Trophoblast cell (in vitro differentiated cells and primary cell): ENCODE measurements at regions not wholly inside any gene's neighbourhood (a gene's known extent, or its start where the extent isn't known, plus 50 kb on each side); places are given as distances from the start of the nearest gene placed in this dataset.
"Not testable (repeated sequence)": the region's sequence is repeated elsewhere in the genome, so short reads cannot be mapped to it uniquely, and the experiment has no call there.

Experiments used
- DNase-seq, 2 donors: peaks; one replicate each; pipeline ENCODE4 v3.0.0-alpha.2; 2016
- H2AFZ ChIP-seq: 2 replicates; pipeline ENCODE4 v1.6.1; 2013; ENCODE audit warnings: low read length, moderate library complexity, mild to moderate bottlenecking; ENCODE audit not compliant: insufficient read depth, poor library complexity
- H2AK5ac ChIP-seq: 2 replicates; pipeline ENCODE4 v1.6.1; 2013; ENCODE audit warnings: mild to moderate bottlenecking, low read length
- H2BK120ac ChIP-seq: 2 replicates; pipeline ENCODE4 v1.6.1; 2013; ENCODE audit warnings: low read length, mild to moderate bottlenecking, moderate library complexity; ENCODE audit not compliant: insufficient read depth, poor library complexity
- H2BK12ac ChIP-seq: 2 replicates; pipeline ENCODE4 v1.6.1; 2013; ENCODE audit warnings: mild to moderate bottlenecking, low read length, moderate library complexity
- H2BK5ac ChIP-seq: 2 replicates; pipeline ENCODE4 v1.6.1; 2013; ENCODE audit warnings: low read length, low read depth, moderate library complexity, mild to moderate bottlenecking; ENCODE audit not compliant: poor library complexity
- H3K14ac ChIP-seq: 2 replicates; pipeline ENCODE4 v1.6.1; 2013; ENCODE audit warnings: mild to moderate bottlenecking, low read length
- H3K18ac ChIP-seq: 2 replicates; pipeline ENCODE4 v1.6.1; 2013; ENCODE audit warnings: mild to moderate bottlenecking, low read length
- H3K23ac ChIP-seq: 2 replicates; pipeline ENCODE4 v1.6.1; 2013; ENCODE audit warnings: low read length
- H3K27ac ChIP-seq: 2 replicates; pipeline ENCODE4 v1.5.1; 2013; ENCODE audit warnings: low read depth, mild to moderate bottlenecking, inconsistent platforms, low read length, moderate library complexity
- H3K27me3 ChIP-seq: 2 replicates; pipeline ENCODE4 v1.6.1; 2013; ENCODE audit warnings: inconsistent platforms, mild to moderate bottlenecking, low read length, moderate library complexity; ENCODE audit not compliant: insufficient read depth
- H3K36me3 ChIP-seq, 2 experiments: 1 replicate in 1 of 2; 2 replicates in 1 of 2; pipeline ENCODE4 v1.6.1; 2013; ENCODE audit warnings: low read length in 2 of 2, mild to moderate bottlenecking in 2 of 2, moderate library complexity in 1 of 2; ENCODE audit not compliant: insufficient read depth in 2 of 2, control insufficient read depth in 1 of 2
- H3K4ac ChIP-seq: 2 replicates; pipeline ENCODE4 v1.6.1; 2013; ENCODE audit warnings: low read depth, mild to moderate bottlenecking, low read length, moderate library complexity
- H3K4me1 ChIP-seq, 2 experiments: 1 replicate in 1 of 2; 2 replicates in 1 of 2; pipeline ENCODE4 v1.6.1; 2013; ENCODE audit warnings: low read length in 2 of 2, mild to moderate bottlenecking in 2 of 2, moderate library complexity in 1 of 2; ENCODE audit not compliant: insufficient read depth in 2 of 2, control insufficient read depth in 1 of 2
- H3K4me2 ChIP-seq: 2 replicates; pipeline ENCODE4 v1.6.1; 2013; ENCODE audit warnings: inconsistent platforms, mild to moderate bottlenecking, low read length, moderate library complexity
- H3K4me3 ChIP-seq: 2 replicates; pipeline ENCODE4 v1.5.1; 2013; ENCODE audit warnings: mild to moderate bottlenecking, low read depth, low read length, inconsistent platforms
- H3K79me1 ChIP-seq: one replicate; pipeline ENCODE4 v1.6.1; 2013; ENCODE audit warnings: low read length
- H3K79me2 ChIP-seq: 2 replicates; pipeline ENCODE4 v1.6.1; 2013; ENCODE audit warnings: low read length, mild to moderate bottlenecking; ENCODE audit not compliant: control insufficient read depth, insufficient read depth, poor library complexity
- H3K9ac ChIP-seq: 2 replicates; pipeline ENCODE4 v1.6.1; 2013; ENCODE audit warnings: mild to moderate bottlenecking, low read length
- H3K9me3 ChIP-seq: 2 replicates; pipeline ENCODE4 v1.6.1; 2013; ENCODE audit warnings: low read depth, mild to moderate bottlenecking, control low read depth, inconsistent platforms, low read length; ENCODE audit not compliant: insufficient read depth
- H4K12ac ChIP-seq: 2 replicates; pipeline ENCODE4 v1.6.1; 2013; ENCODE audit warnings: low read depth, mild to moderate bottlenecking, low read length, moderate library complexity
- H4K8ac ChIP-seq: 2 replicates; pipeline ENCODE4 v1.6.1; 2013; ENCODE audit warnings: low read depth, mild to moderate bottlenecking, low read length, moderate library complexity
- H4K91ac ChIP-seq: one replicate; pipeline ENCODE4 v1.6.1; 2013; ENCODE audit warnings: low read depth, mild to moderate bottlenecking, low read length, moderate library complexity
- WGBS: extraction: QIAGEN DNeasy Blood & Tissue Kit; methylation state at CpG from one replicate; pipeline ENCODE4 v1.1.7; 2013; ENCODE audit warnings: missing lambda C conversion rate; ENCODE audit not compliant: insufficient read length, insufficient coverage; ENCODE audit errors: extremely low coverage; 5-methylcytosine and 5-hydroxymethylcytosine counted together

GRCh38 chr11:96580476-96581040 lies 190.7 kb downstream of the JRKL start:
- H4K12ac ChIP-seq, result no peak overlapping the region
- no peak overlapping the region for H3K18ac ChIP-seq
- H3K23ac ChIP-seq, result no peak overlapping the region
- H3K4me1 ChIP-seq, result no peaks in the 10 kb centered on the region
- no peak overlapping the region for H2BK120ac ChIP-seq
- no peaks in the 10 kb centered on the region for H3K79me1 ChIP-seq
- H3K36me3 ChIP-seq, result no peaks in the 10 kb centered on the region
- H4K8ac ChIP-seq, result no peak overlapping the region
- no peaks in the 10 kb centered on the region for H3K27me3 ChIP-seq
- no peak overlapping the region for H2AFZ ChIP-seq
- no peak overlapping the region for H3K4ac ChIP-seq
- no peak overlapping the region for H3K4me2 ChIP-seq
- no peak overlapping the region for H3K14ac ChIP-seq
- no peak overlapping the region for H4K91ac ChIP-seq
- H3K9ac ChIP-seq, result no peak overlapping the region
- H3K79me2 ChIP-seq, result no peaks in the 10 kb centered on the region
- H2AK5ac ChIP-seq, result no peak overlapping the region
- DNase-seq, result no peak
- no peak overlapping the region for H3K4me3 ChIP-seq
- no peak overlapping the region for H3K27ac ChIP-seq
- no peaks in the 10 kb centered on the region for H3K9me3 ChIP-seq
- H2BK5ac ChIP-seq, result no peak overlapping the region
- H2BK12ac ChIP-seq, result no peak overlapping the region
- no CpG with 5 or more reads among the region's 5 CpGs for WGBS

GRCh38 chr11:96585944-96586880 lies 196.4 kb downstream of the JRKL start:
- H3K79me2 ChIP-seq, DNase-seq, H3K18ac ChIP-seq, H3K9me3 ChIP-seq, H3K23ac ChIP-seq, H3K27me3 ChIP-seq, H2AFZ ChIP-seq, H3K27ac ChIP-seq, H2BK120ac ChIP-seq, H3K4me1 ChIP-seq, H4K12ac ChIP-seq, H3K4ac ChIP-seq, H3K9ac ChIP-seq, H4K8ac ChIP-seq, H2BK12ac ChIP-seq, H2BK5ac ChIP-seq, H3K14ac ChIP-seq, H2AK5ac ChIP-seq, H4K91ac ChIP-seq, H3K4me2 ChIP-seq, H3K36me3 ChIP-seq, H3K4me3 ChIP-seq, H3K79me1 ChIP-seq: not testable (repeated sequence)
- no CpG with 5 or more reads among the region's 2 CpGs for WGBS

GRCh38 chr11:96588793-96589192 lies 199.0 kb downstream of the JRKL start:
- not testable (repeated sequence) for H3K4me2 ChIP-seq, H3K14ac ChIP-seq, H3K4me3 ChIP-seq, H4K12ac ChIP-seq, DNase-seq, H3K79me2 ChIP-seq, H3K79me1 ChIP-seq, H3K27ac ChIP-seq, H3K27me3 ChIP-seq, H3K4ac ChIP-seq, H3K9me3 ChIP-seq, H2BK120ac ChIP-seq, H4K91ac ChIP-seq, H3K18ac ChIP-seq, H3K9ac ChIP-seq, H3K36me3 ChIP-seq, H2AK5ac ChIP-seq, H4K8ac ChIP-seq, H3K23ac ChIP-seq, H3K4me1 ChIP-seq, H2BK12ac ChIP-seq, H2AFZ ChIP-seq, H2BK5ac ChIP-seq
- WGBS, result no CpG with 5 or more reads among the region's 4 CpGs

- WGBS, result no CpG with 5 or more reads among the region's 4 CpGs
These were observed 205.2 kb downstream of the JRKL start for GRCh38 chr11:96595011-96595410.

More at GRCh38 chr11:96595011-96595410, 205.2 kb downstream of the JRKL start:
- no peak overlapping the region for H3K23ac ChIP-seq
- no peaks in the 10 kb centered on the region for H3K4me1 ChIP-seq
- no peak overlapping the region for H3K14ac ChIP-seq
- H4K12ac ChIP-seq, result no peak overlapping the region
- no peak overlapping the region for H2BK5ac ChIP-seq
- no peak overlapping the region for H3K4me3 ChIP-seq
- no peak overlapping the region for H3K27ac ChIP-seq
- no peak overlapping the region for H2BK120ac ChIP-seq
- H3K4ac ChIP-seq, result no peak overlapping the region
- no peak overlapping the region for H2AK5ac ChIP-seq
- H3K79me2 ChIP-seq, result no peaks in the 10 kb centered on the region
- no peaks in the 10 kb centered on the region for H3K27me3 ChIP-seq
- no peaks in the 10 kb centered on the region for H3K9me3 ChIP-seq
- H2AFZ ChIP-seq, result no peak overlapping the region
- H4K8ac ChIP-seq, result no peak overlapping the region
- H3K79me1 ChIP-seq, result no peaks in the 10 kb centered on the region
- DNase-seq, result no peak
- no peak overlapping the region for H3K9ac ChIP-seq
- H4K91ac ChIP-seq, result no peak overlapping the region
- H3K36me3 ChIP-seq, result no peaks in the 10 kb centered on the region
- no peak overlapping the region for H2BK12ac ChIP-seq
- H3K18ac ChIP-seq, result no peak overlapping the region
- H3K4me2 ChIP-seq, result no peak overlapping the region
